SU-DHL-6 (cell line): ENCODE measurements at regions not wholly inside any gene's neighbourhood (a gene's known extent, or its start where the extent isn't known, plus 50 kb on each side); places are given as distances from the start of the nearest gene placed in this dataset.

Experiments
- H2AFZ ChIP-seq: fragments of 200-600 bp; sonication (generic); 2 replicates; pipeline ENCODE4 v1.6.1; 2014; ENCODE audit warnings: low read depth, mild to moderate bottlenecking, moderate library complexity, mixed read lengths, antibody characterized with exemption, low read length; ENCODE audit not compliant: severe bottlenecking
- H3F3A ChIP-seq: fragments of 200-600 bp; shearing (Covaris generic); 2 replicates; pipeline ENCODE4 v1.6.0; 2016; ENCODE audit warnings: antibody characterized with exemption, mild to moderate bottlenecking; ENCODE audit not compliant: insufficient read depth
- H3K27ac ChIP-seq: fragments of 200-600 bp; sonication (generic); 2 replicates; pipeline ENCODE4 v1.5.1; 2016; ENCODE audit warnings: low read depth, mild to moderate bottlenecking, low read length, moderate library complexity, mixed read lengths
- H3K27me3 ChIP-seq: fragments of 200-600 bp; sonication (generic), shearing (Covaris generic); 2 replicates; pipeline ENCODE4 v1.6.0; 2014; ENCODE audit warnings: mild to moderate bottlenecking, low read length
- H3K36me3 ChIP-seq: fragments of 200-600 bp; sonication (generic); 2 replicates; pipeline ENCODE4 v1.6.1; 2014; ENCODE audit warnings: mild to moderate bottlenecking, low read length, mixed read lengths
- H3K4me2 ChIP-seq: fragments of 300-600, 200-600 bp; shearing (Covaris generic), sonication (generic); 2 replicates; pipeline ENCODE4 v1.6.0; 2014; ENCODE audit warnings: low read length, low read depth, mild to moderate bottlenecking; ENCODE audit not compliant: poor library complexity, severe bottlenecking
- H3K4me3 ChIP-seq: fragments of 200-600 bp; sonication (generic); 2 replicates; pipeline ENCODE4 v1.5.1; 2014; ENCODE audit warnings: antibody characterized with exemption, low read length, mild to moderate bottlenecking, mixed read lengths; ENCODE audit not compliant: insufficient read depth, poor library complexity, severe bottlenecking
- H3K79me2 ChIP-seq: fragments of 200-600 bp; sonication (generic); 2 replicates; pipeline ENCODE4 v1.6.1; 2014; ENCODE audit warnings: mild to moderate bottlenecking, low read length, moderate library complexity; ENCODE audit not compliant: insufficient read depth
- H3K9ac ChIP-seq: fragments of 200-600 bp; sonication (generic); 2 replicates; pipeline ENCODE4 v1.7.0; 2014; ENCODE audit warnings: mild to moderate bottlenecking, low read length
- H3K9me2 ChIP-seq: fragments of 200-600 bp; sonication (generic); replicated peaks from 2 replicates; pipeline ENCODE4 v1.6.1; 2014; ENCODE audit warnings: low read length; ENCODE audit not compliant: insufficient read depth
- H3K9me3 ChIP-seq: fragments of 200-600 bp; sonication (generic); 2 replicates; pipeline ENCODE4 v1.6.1; 2014; ENCODE audit warnings: low read length, mixed read lengths; ENCODE audit not compliant: insufficient read depth
- H4K20me1 ChIP-seq: fragments of 200-600 bp; sonication (generic); 2 replicates; pipeline ENCODE4 v1.6.1; 2014; ENCODE audit warnings: low read depth, mild to moderate bottlenecking, antibody characterized with exemption, low read length, moderate library complexity, mixed read lengths
- CTCF ChIP-seq: fragments of 200-600 bp; sonication (generic); IDR thresholded peaks from one replicate; pipeline ENCODE4 v1.5.1; 2017; ENCODE audit warnings: antibody characterized with exemption, mild to moderate bottlenecking, low read length, moderate library complexity; ENCODE audit not compliant: insufficient read depth, poor library complexity, severe bottlenecking
- EZH2phosphoT487 ChIP-seq: fragments of 200-600 bp; sonication (generic), shearing (Covaris generic); conservative IDR thresholded peaks from 2 replicates; pipeline ENCODE4 v1.6.1; 2018; ENCODE audit warnings: mild to moderate bottlenecking, antibody characterized with exemption, low read length, moderate library complexity, mixed read lengths

GRCh38 chr22:27598792-27599191, 202.8 kb downstream of the MN1 start:
- TF ChIP-seq CTCF (no peak), EZH2phosphoT487 (no peak)
- Histone ChIP-seq H4K20me1 (no peaks in the 10 kb centered on the region), H3K4me3 (no peak overlapping the region), H3K9ac (no peak overlapping the region), H3K9me3 (no peaks in the 10 kb centered on the region), H3K79me2 (no peaks in the 10 kb centered on the region), H2AFZ (no peak overlapping the region), H3K36me3 (no peaks in the 10 kb centered on the region), H3K9me2 (no peaks in the 10 kb centered on the region), H3K27ac (no peak overlapping the region), H3K27me3 (no peaks in the 10 kb centered on the region), H3K4me2 (no peak overlapping the region), H3F3A (no peaks in the 10 kb centered on the region)

GRCh38 chr22:27601195-27601594, 200.4 kb downstream of the MN1 start:
- Histone ChIP-seq H4K20me1 (no peaks in the 10 kb centered on the region), H3K79me2 (no peaks in the 10 kb centered on the region), H3K27ac (no peak overlapping the region), H2AFZ (no peak overlapping the region), H3K4me2 (no peak overlapping the region), H3F3A (no peaks in the 10 kb centered on the region), H3K9ac (no peak overlapping the region), H3K9me3 (no peaks in the 10 kb centered on the region), H3K36me3 (no peaks in the 10 kb centered on the region), H3K9me2 (no peaks in the 10 kb centered on the region), H3K27me3 (no peaks in the 10 kb centered on the region), H3K4me3 (no peak overlapping the region)
- TF ChIP-seq EZH2phosphoT487, result no peak

GRCh38 chr22:27602390-27602789, 199.2 kb downstream of the MN1 start:
- Histone ChIP-seq H3K36me3 (no peaks in the 10 kb centered on the region), H3K4me2 (no peak overlapping the region), H3K79me2 (no peaks in the 10 kb centered on the region), H3K27ac (no peak overlapping the region), H3K9me2 (no peaks in the 10 kb centered on the region), H3K4me3 (no peak overlapping the region), H3K9ac (no peak overlapping the region), H3K27me3 (no peaks in the 10 kb centered on the region), H4K20me1 (no peaks in the 10 kb centered on the region), H3K9me3 (no peaks in the 10 kb centered on the region), H2AFZ (no peak overlapping the region), H3F3A (no peaks in the 10 kb centered on the region)
- no peak for TF ChIP-seq CTCF
- TF ChIP-seq EZH2phosphoT487, result no peak

DNA sequence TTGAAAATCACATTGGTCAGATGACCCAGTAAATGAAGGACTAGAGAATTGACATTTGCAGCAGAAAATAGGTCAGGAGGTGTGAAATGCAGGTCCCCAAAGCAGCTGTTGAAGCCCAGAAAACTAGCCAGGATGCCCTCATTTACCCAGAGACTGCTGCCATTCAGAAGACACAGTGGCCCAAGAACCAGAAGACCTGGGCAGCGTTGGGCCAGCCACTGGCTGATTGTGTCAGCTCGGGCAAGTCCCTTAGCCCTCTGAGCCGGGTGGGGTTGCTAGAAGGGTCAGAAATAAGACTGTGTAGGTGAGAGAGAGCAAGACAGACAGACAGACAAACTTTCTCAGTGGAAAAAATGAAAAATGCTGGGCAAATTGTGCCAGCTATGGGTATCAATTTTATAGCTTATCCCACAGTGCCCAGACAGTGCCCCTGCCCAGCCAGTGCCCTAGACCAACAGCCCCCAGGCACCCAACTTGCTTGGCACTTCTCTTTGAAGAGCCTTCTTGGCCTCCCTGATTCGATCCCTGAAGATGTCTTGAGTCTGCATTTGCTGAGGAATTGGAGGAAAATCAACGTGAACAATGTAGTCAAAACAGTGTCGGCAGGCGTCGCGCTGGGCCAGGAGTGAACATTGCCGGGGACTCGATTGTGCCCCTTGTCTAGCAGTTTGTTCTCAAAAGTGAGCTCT, 198.3 kb downstream of the MN1 start:
- Histone ChIP-seq H3K4me3 (no peak overlapping the region), H2AFZ (no peak overlapping the region), H3K79me2 (no peaks in the 10 kb centered on the region), H3F3A (no peaks in the 10 kb centered on the region), H4K20me1 (no peaks in the 10 kb centered on the region), H3K9me2 (no peaks in the 10 kb centered on the region), H3K27me3 (no peaks in the 10 kb centered on the region), H3K9ac (no peak overlapping the region), H3K27ac (no peak overlapping the region), H3K36me3 (no peaks in the 10 kb centered on the region), H3K4me2 (no peak overlapping the region), H3K9me3 (no peaks in the 10 kb centered on the region)
- no peak for TF ChIP-seq CTCF
- TF ChIP-seq EZH2phosphoT487, result no peak
